ENCODE measurements at regions not wholly inside any gene's neighbourhood (a gene's known extent, or its start where the extent isn't known, plus 50 kb on each side); places are given as distances from the start of the nearest gene placed in this dataset.

- BruUV-seq (replicated peaks), result no TSS peak
- ChIA-PET POLR2A (no interaction called here), CTCF (ENCODE audit: unreplicated experiment) (no interaction called here)
- Histone ChIP-seq H3K9me3 (ENCODE audit: low read length) (no peaks in the 10 kb centered on the region), H3K79me2 (ENCODE audit: insufficient read depth, low read depth, low read length) (no peaks in the 10 kb centered on the region), H3K4me2 (ENCODE audit: low read length) (no peak overlapping the region), H3K27ac (ENCODE audit: low read depth, low read length, poor library complexity, severe bottlenecking) (no peak overlapping the region), H3K9me2 (ENCODE audit: insufficient read depth, low read length) (no peaks in the 10 kb centered on the region), H4K20me1 (ENCODE audit: insufficient read depth, low read length) (no peaks in the 10 kb centered on the region), H2AFZ (ENCODE audit: low read length) (no peak overlapping the region), H3K36me3 (ENCODE audit: insufficient read depth, low read length) (no peaks in the 10 kb centered on the region), H3K4me3 (ENCODE audit: low read depth, low read length, poor library complexity, severe bottlenecking) (no peak overlapping the region), H3K4me1 (ENCODE audit: insufficient read depth, low read length, poor library complexity, severe bottlenecking) (no peaks in the 10 kb centered on the region)
- no peak for DNase-seq (ENCODE audit: low spot score)
- intact Hi-C loops (cut with micrococcal nuclease; ENCODE audit: unreplicated experiment), result no loop called here
- TF ChIP-seq EZH2phosphoT487 (IDR thresholded peaks at IDR 0.05; ENCODE audit: borderline replicate concordance, low read depth, low read length) (no peak), CTCF (conservative IDR thresholded peaks at IDR 0.05; ENCODE audit: low read length) (no peak)
Observed at GRCh38 chr6:3587660-3588059, 130.8 kb upstream of the SLC22A23 start.

DNA sequence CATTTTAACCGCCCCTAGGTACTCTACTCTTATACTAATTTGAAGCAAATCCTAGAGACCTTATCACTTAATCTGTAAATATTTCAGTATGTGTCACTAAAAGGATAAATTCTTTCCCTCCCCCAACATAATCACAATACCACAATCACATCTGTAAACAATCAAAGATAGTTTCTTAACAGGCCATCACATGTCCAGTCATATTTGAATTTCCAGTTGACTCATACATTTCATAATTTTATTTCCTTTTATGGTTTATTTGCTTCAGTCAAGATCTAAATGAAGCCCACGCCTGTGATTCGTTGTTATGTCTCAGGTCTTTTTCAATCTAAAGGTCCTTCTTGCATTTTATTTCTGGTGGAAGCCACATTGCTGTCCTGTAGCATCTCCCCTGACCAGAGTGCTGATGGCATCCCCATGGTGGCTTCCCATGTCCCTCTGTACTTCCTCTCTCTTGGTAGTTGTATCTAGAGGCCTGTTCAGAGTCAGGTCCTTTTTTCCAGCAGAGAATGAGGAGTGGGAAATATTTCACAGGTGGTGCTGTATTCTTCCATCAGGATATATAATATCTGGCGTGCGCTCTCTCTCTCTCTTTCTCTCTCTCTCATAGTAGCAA lies 128.6 kb upstream of the SLC22A23 start:
- no peaks in the 10 kb centered on the region for H4K20me1 ChIP-seq (ENCODE audit: insufficient read depth, low read length)
- H3K27ac ChIP-seq (ENCODE audit: low read depth, low read length, poor library complexity, severe bottlenecking), result no peak overlapping the region
- no peak overlapping the region for H3K4me2 ChIP-seq (ENCODE audit: low read length)
- no peaks in the 10 kb centered on the region for H3K79me2 ChIP-seq (ENCODE audit: insufficient read depth, low read depth, low read length)
- no peak for DNase-seq (ENCODE audit: low spot score)
- TF ChIP-seq EZH2phosphoT487 (IDR thresholded peaks at IDR 0.05; ENCODE audit: borderline replicate concordance, low read depth, low read length), result no peak
- TF ChIP-seq CTCF (conservative IDR thresholded peaks at IDR 0.05; ENCODE audit: low read length), result no peak
- intact Hi-C loops (cut with micrococcal nuclease; ENCODE audit: unreplicated experiment), result no loop called here
- H3K4me3 ChIP-seq (ENCODE audit: low read depth, low read length, poor library complexity, severe bottlenecking), result no peak overlapping the region
- no peak overlapping the region for H2AFZ ChIP-seq (ENCODE audit: low read length)
- BruUV-seq (replicated peaks), result no TSS peak
- no peaks in the 10 kb centered on the region for H3K36me3 ChIP-seq (ENCODE audit: insufficient read depth, low read length)
- POLR2A ChIA-PET, result no interaction called here
- CTCF ChIA-PET (ENCODE audit: unreplicated experiment), result no interaction called here
- no peaks in the 10 kb centered on the region for H3K9me3 ChIP-seq (ENCODE audit: low read length)
- H3K4me1 ChIP-seq (ENCODE audit: insufficient read depth, low read length, poor library complexity, severe bottlenecking), result no peaks in the 10 kb centered on the region
- H3K9me2 ChIP-seq (ENCODE audit: insufficient read depth, low read length), result no peaks in the 10 kb centered on the region

- Histone ChIP-seq H3K4me2 (ENCODE audit: low read length) (no peak overlapping the region), H3K27ac (ENCODE audit: low read depth, low read length, poor library complexity, severe bottlenecking) (no peak overlapping the region), H3K9me2 (ENCODE audit: insufficient read depth, low read length) (no peaks in the 10 kb centered on the region), H3K79me2 (ENCODE audit: insufficient read depth, low read depth, low read length) (no peaks in the 10 kb centered on the region), H4K20me1 (ENCODE audit: insufficient read depth, low read length) (no peaks in the 10 kb centered on the region), H3K4me1 (ENCODE audit: insufficient read depth, low read length, poor library complexity, severe bottlenecking) (no peaks in the 10 kb centered on the region), H3K36me3 (ENCODE audit: insufficient read depth, low read length) (no peaks in the 10 kb centered on the region), H3K9me3 (ENCODE audit: low read length) (no peaks in the 10 kb centered on the region), H2AFZ (ENCODE audit: low read length) (no peak overlapping the region), H3K4me3 (ENCODE audit: low read depth, low read length, poor library complexity, severe bottlenecking) (no peak overlapping the region)
- intact Hi-C loops (cut with micrococcal nuclease; ENCODE audit: unreplicated experiment), result no loop called here
- TF ChIP-seq EZH2phosphoT487 (IDR thresholded peaks at IDR 0.05; ENCODE audit: borderline replicate concordance, low read depth, low read length) (no peak), CTCF (conservative IDR thresholded peaks at IDR 0.05; ENCODE audit: low read length) (no peak)
- CTCF ChIA-PET (ENCODE audit: unreplicated experiment), result no interaction called here
- POLR2A ChIA-PET, result no interaction called here
- DNase-seq (ENCODE audit: low spot score), result no peak
- BruUV-seq (replicated peaks), result no TSS peak
Observed at GRCh38 chr6:3584606-3585005, 127.8 kb upstream of the SLC22A23 start.

Data from OCI-LY7 (cell line).